GM12892 (cell line): ENCODE measurements at regions not wholly inside any gene's neighbourhood (a gene's known extent, or its start where the extent isn't known, plus 50 kb on each side); places are given as distances from the start of the nearest gene placed in this dataset.

ENCODE experiments used
- DNase-seq: peaks from one replicate; pipeline ENCODE4 v3.0.0; 2011; ENCODE audit not compliant: insufficient read length
- FAIRE-seq: peaks from 2 replicates; lab custom pipeline; 2011; peaks lifted over from hg19 to GRCh38; lab: Jason Lieb, UNC
- POLR2A ChIP-seq: IDR thresholded peaks from 2 replicates; pipeline ENCODE4 v1.6.1; 2011; ENCODE audit warnings: low read depth, low read length, control low read depth
- POLR2AphosphoS5 ChIP-seq: IDR thresholded peaks from 2 replicates; pipeline ENCODE4 v1.6.1; 2011; ENCODE audit warnings: low read depth, low read length, control low read depth
- TAF1 ChIP-seq: IDR thresholded peaks from 2 replicates; pipeline ENCODE4 v1.6.1; 2011; ENCODE audit warnings: low read depth, mild to moderate bottlenecking, control low read depth, low read length, borderline replicate concordance

- DNase-seq (no peak), FAIRE-seq (no peak)
- TF ChIP-seq POLR2A, result no peak
These were observed 162.3 kb downstream of the ACKR3 start for GRCh38 chr2:236731767-236732580.

GRCh38 chr2:236733156-236733555 is 163.5 kb downstream of the ACKR3 start:
- FAIRE-seq (no peak), DNase-seq (no peak)
- TF ChIP-seq POLR2A (no peak), POLR2AphosphoS5 (no peak), TAF1 (no peak)

GRCh38 chr2:236735825-236736238 is 166.2 kb downstream of the ACKR3 start:
- no peak for FAIRE-seq
- TF ChIP-seq POLR2AphosphoS5 (no peak), TAF1 (no peak), POLR2A (no peak)
- DNase-seq, result no peak

GRCh38 chr2:236738030-236738429 is 168.4 kb downstream of the ACKR3 start:
- TF ChIP-seq POLR2A, result no peak
- FAIRE-seq (no peak), DNase-seq (no peak)

GRCh38 chr2:236738896-236739295 is 169.3 kb downstream of the ACKR3 start:
- TF ChIP-seq POLR2AphosphoS5 (no peak), POLR2A (no peak), TAF1 (no peak)
- DNase-seq (no peak), FAIRE-seq (no peak)

GRCh38 chr2:236739663-236740062 is 170.0 kb downstream of the ACKR3 start:
- DNase-seq, result no peak
- TF ChIP-seq TAF1 (no peak), POLR2A (no peak), POLR2AphosphoS5 (no peak)
- no peak for FAIRE-seq

- TF ChIP-seq TAF1 (no peak), POLR2A (no peak), POLR2AphosphoS5 (no peak)
- FAIRE-seq, result no peak
- DNase-seq, result no peak
These were observed 170.9 kb downstream of the ACKR3 start for GRCh38 chr2:236740506-236740905.

GRCh38 chr2:236743039-236743920 is 173.7 kb downstream of the ACKR3 start:
- TF ChIP-seq POLR2A, result no peak
- no peak for TF ChIP-seq TAF1
- TF ChIP-seq POLR2AphosphoS5, result no peak
- no peak for FAIRE-seq
- no peak for DNase-seq

- DNase-seq (no peak), FAIRE-seq (no peak)
- no peak for TF ChIP-seq POLR2AphosphoS5
- no peak for TF ChIP-seq TAF1
- no peak for TF ChIP-seq POLR2A
These were observed 174.3 kb downstream of the ACKR3 start for GRCh38 chr2:236743921-236744280.

- DNase-seq (no peak), FAIRE-seq (no peak)
- TF ChIP-seq POLR2A (no peak), TAF1 (no peak), POLR2AphosphoS5 (no peak)
These were observed 174.7 kb downstream of the ACKR3 start for GRCh38 chr2:236744281-236744705.

- FAIRE-seq, result no peak
- DNase-seq, result no peak
- TF ChIP-seq POLR2A (no peak), POLR2AphosphoS5 (no peak), TAF1 (no peak)
These were observed 175.1 kb downstream of the ACKR3 start for GRCh38 chr2:236744716-236745115.

- no peak for DNase-seq
- FAIRE-seq, result no peak
- TF ChIP-seq POLR2AphosphoS5, result no peak
- TF ChIP-seq TAF1, result no peak
- no peak for TF ChIP-seq POLR2A
These were observed 176.0 kb downstream of the ACKR3 start for GRCh38 chr2:236745420-236746210.
